Transverse colon (tissue), 4 donors: ENCODE measurements at regions not wholly inside any gene's neighbourhood (a gene's known extent, or its start where the extent isn't known, plus 50 kb on each side); places are given as distances from the start of the nearest gene placed in this dataset.

Source experiments
- DNase-seq: peaks from one replicate; pipeline ENCODE4 v3.0.0-alpha.2; 2019
- H3K27ac ChIP-seq, 4 donors: fragments of 200-600 bp; sonication (generic); 2 replicates each; pipeline ENCODE4 v1.5.1; 2016 to 2018; ENCODE audit warnings: inconsistent platforms in 4 of 4
- H3K27me3 ChIP-seq: fragments of 200-600 bp; sonication (generic); 2 replicates; pipeline ENCODE4 v1.5.1; 2017; ENCODE audit warnings: inconsistent platforms
- H3K36me3 ChIP-seq, 4 donors: fragments of 200-600 bp; sonication (generic); 2 replicates each; pipeline ENCODE4 v1.5.1; 2017 to 2019; ENCODE audit warnings: inconsistent platforms in 4 of 4
- H3K4me1 ChIP-seq, 4 donors: fragments of 200-600 bp; sonication (generic); 2 replicates each; pipeline ENCODE4 v1.5.1; 2017 to 2020; ENCODE audit warnings: inconsistent platforms in 4 of 4
- H3K4me3 ChIP-seq, 4 donors: fragments of 200-600 bp; sonication (generic); 1 replicate in 1 of 4; 2 replicates in 3 of 4; pipeline versions ENCODE4 v1.5.1 to v1.6.1; 2017 to 2019; ENCODE audit warnings: inconsistent platforms in 4 of 4
- H3K9me3 ChIP-seq, 2 donors: fragments of 200-600 bp; sonication (generic); 2 replicates each; pipeline ENCODE4 v1.5.1; 2017 to 2019; ENCODE audit warnings: inconsistent platforms in 2 of 2
- EP300 ChIP-seq: sonication (generic); formaldehyde crosslinking; IDR thresholded peaks from one replicate; pipeline ENCODE4 v1.6.1; 2017; ENCODE audit warnings: antibody characterized with exemption, low read depth
- POLR2A ChIP-seq: fragments of 450-650 bp; IDR thresholded peaks from one replicate; pipeline ENCODE4 v1.6.1; 2016; ENCODE audit warnings: antibody characterized with exemption, mild to moderate bottlenecking, moderate library complexity
- POLR2AphosphoS5 ChIP-seq, 3 donors: sonication (generic); formaldehyde crosslinking; IDR thresholded peaks; one replicate each; pipeline ENCODE4 v1.6.1; 2016; ENCODE audit warnings: antibody characterized with exemption in 3 of 3
- WGBS, 2 donors: methylation state at CpG; one replicate each; pipeline ENCODE4 v1.1.5; 2018; ENCODE audit warnings: low coverage in 1 of 2; 5-methylcytosine and 5-hydroxymethylcytosine counted together
- in situ Hi-C, 4 donors: fragments of 200-750 bp; cut with MboI; loops; one replicate each; pipeline versions ENCODE4 v1.15.0 to v1.15.1; 2017; ENCODE audit warnings: low sequenced_read_pairs in 3 of 4, low pct_ligation_motif_present in 1 of 4, low pct_unique_long_range_greater_than_20kb in 1 of 4
- intact Hi-C: fragments of 100-400 bp; cut with DNase I; formaldehyde crosslinking; loops from one replicate; pipeline ENCODE4 v1.15.1; 2023; ENCODE audit warnings: low total_unique reads
- TF ChIP-seq, protein P1 (sequence below), 5 experiments: fragments of 200-600 bp in 3 of 5; fragments of 450-650 bp in 2 of 5; sonication (generic) in 3 of 5; IDR thresholded peaks; 1 replicate in 2 of 5; 2 replicates in 3 of 5; pipeline ENCODE4 v1.5.1; 2016 to 2017; ENCODE audit warnings: antibody characterized with exemption in 5 of 5, inconsistent platforms in 3 of 5, mild to moderate bottlenecking in 2 of 5, moderate library complexity in 1 of 5

DNA sequence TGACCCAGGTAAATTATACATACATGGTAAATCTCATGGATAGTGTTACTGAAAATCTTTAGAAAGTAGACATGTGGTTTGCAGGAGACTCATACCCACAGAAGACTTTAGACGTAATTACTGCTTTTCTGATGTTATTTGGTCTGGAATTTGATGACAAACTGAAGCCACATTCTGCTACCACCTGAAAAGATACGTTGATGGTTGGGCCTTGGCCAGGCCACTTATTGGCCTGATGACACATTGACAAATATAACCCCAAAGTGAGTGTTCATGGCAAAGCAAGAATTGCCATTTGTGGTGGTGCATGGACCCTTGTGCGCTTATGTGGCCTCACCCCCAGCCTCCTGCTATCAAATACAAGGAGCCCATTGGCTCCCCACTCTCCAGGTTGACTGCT is 155.6 kb downstream of the METTL4 start:
- WGBS, 2 donors = 65% methylated on average over 3 of the region's 3 CpGs
- no peaks in the 10 kb centered on the region for H3K36me3 ChIP-seq

DNA sequence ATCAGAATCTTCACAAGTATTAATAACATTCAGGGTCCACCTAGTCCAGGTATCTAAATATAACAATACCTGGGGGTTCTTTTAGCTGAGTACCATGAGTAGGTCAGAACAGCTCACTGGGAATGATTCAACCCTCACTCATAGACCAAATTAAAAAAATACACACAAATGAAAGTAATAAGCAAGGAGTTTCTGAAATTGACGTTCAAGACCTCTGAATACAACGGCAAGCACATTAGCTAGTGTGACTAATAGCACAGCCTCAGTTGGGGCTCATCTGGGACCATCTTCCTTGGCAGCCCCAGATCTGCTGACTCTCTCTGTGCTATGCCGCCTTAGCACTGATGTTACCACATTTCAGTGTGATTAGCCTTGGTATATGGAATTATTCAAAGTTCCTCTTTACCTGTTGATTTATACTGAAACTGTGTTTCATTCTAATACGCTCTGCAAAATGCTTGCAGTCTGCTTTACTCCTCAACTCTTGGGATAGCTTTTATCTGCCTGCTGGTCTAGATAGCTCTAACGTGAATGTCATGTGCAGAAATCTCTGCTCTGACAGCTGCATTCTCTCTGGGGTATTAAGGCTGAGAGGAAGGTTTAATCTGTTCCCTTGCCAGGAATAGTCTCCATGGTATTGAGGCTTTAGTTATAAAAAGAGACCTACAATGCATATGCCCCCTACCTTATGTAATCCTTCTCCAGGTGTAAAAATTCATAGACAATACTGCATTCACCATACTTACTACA is 153.3 kb downstream of the METTL4 start:
- WGBS, 2 donors = 73 to 77% methylated on average over 3 to 5 of the region's 5 CpGs
- intact Hi-C loops (no loop called here), in situ Hi-C loops (no loop called here)
- Histone ChIP-seq H3K9me3 (no peaks in the 10 kb centered on the region), H3K27me3 (no peaks in the 10 kb centered on the region), H3K36me3 (no peaks in the 10 kb centered on the region), H3K4me3 (no peak overlapping the region), H3K27ac (no peak overlapping the region), H3K4me1 (no peaks in the 10 kb centered on the region)
- TF ChIP-seq, protein P1, sequence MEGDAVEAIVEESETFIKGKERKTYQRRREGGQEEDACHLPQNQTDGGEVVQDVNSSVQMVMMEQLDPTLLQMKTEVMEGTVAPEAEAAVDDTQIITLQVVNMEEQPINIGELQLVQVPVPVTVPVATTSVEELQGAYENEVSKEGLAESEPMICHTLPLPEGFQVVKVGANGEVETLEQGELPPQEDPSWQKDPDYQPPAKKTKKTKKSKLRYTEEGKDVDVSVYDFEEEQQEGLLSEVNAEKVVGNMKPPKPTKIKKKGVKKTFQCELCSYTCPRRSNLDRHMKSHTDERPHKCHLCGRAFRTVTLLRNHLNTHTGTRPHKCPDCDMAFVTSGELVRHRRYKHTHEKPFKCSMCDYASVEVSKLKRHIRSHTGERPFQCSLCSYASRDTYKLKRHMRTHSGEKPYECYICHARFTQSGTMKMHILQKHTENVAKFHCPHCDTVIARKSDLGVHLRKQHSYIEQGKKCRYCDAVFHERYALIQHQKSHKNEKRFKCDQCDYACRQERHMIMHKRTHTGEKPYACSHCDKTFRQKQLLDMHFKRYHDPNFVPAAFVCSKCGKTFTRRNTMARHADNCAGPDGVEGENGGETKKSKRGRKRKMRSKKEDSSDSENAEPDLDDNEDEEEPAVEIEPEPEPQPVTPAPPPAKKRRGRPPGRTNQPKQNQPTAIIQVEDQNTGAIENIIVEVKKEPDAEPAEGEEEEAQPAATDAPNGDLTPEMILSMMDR (IDR thresholded peaks at IDR 0.05) = no peak
- TF ChIP-seq POLR2A (no peak), POLR2AphosphoS5 (IDR thresholded peaks at IDR 0.05) (no peak), EP300 (no peak)
- no peak for DNase-seq

More for the DNA sequence above, 155.6 kb downstream of the METTL4 start:
- intact Hi-C loops = no loop called here
- no peak for DNase-seq
- H3K4me3 ChIP-seq = no peak overlapping the region
- in situ Hi-C loops = no loop called here
- H3K9me3 ChIP-seq = no peaks in the 10 kb centered on the region
- TF ChIP-seq, protein P1 (IDR thresholded peaks at IDR 0.05) = no peak
- TF ChIP-seq POLR2AphosphoS5 (IDR thresholded peaks at IDR 0.05) (no peak), POLR2A (no peak), EP300 (no peak)
- H3K27ac ChIP-seq = no peak overlapping the region
- no peaks in the 10 kb centered on the region for H3K27me3 ChIP-seq
- no peaks in the 10 kb centered on the region for H3K4me1 ChIP-seq

DNA sequence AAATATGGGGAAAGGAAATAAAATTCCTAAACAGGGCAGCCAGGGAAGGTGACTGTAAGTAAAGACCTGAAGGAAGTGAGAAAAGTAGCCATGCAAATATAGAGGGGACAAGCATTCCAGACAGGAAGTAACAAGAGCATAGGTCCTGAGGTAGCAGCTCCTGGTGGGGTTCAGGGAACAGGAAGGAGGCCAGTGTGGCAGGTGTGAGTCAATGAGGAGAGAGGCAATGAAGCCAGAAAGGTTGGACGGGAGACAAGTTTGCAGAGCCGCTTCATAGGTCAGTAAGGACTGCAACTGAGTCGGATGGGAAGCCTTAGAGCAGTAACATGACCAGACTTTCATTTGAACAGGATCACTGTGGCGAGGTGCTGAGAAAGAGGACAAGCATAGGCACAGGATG is 150.9 kb downstream of the METTL4 start:
- H3K4me3 ChIP-seq = no peak overlapping the region
- H3K27me3 ChIP-seq = no peaks in the 10 kb centered on the region
- no peak overlapping the region for H3K27ac ChIP-seq
- no peak for TF ChIP-seq EP300
- TF ChIP-seq, protein P1 (IDR thresholded peaks at IDR 0.05) = no peak
- no peak for TF ChIP-seq POLR2AphosphoS5 (IDR thresholded peaks at IDR 0.05)
- TF ChIP-seq POLR2A = no peak
- intact Hi-C loops = no loop called here
- no peak for DNase-seq
- WGBS, 2 donors = 38 to 78% methylated on average over 1 to 4 of the region's 4 CpGs
- H3K9me3 ChIP-seq = no peaks in the 10 kb centered on the region
- in situ Hi-C loops = no loop called here
- H3K4me1 ChIP-seq = no peaks in the 10 kb centered on the region
- no peaks in the 10 kb centered on the region for H3K36me3 ChIP-seq

DNA sequence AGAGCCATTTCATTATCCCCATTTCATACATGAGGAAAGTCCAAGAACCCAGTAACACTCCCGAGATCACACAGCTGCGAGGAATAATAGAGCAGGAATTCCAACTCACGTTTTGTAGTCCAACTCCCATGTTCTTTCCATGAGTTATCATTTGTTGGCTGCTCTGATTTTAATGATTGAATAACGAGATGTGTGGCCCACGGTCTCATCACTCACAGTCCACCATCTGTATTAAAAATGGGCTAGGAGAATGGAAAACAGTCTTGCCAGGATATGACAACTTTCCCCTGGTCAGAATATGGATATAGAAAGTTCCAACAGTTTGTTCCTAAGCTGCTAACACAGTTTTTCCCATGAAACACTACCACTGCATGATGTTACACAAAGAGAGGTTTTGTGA is 147.5 kb downstream of the METTL4 start:
- intact Hi-C loops = no loop called here
- TF ChIP-seq POLR2AphosphoS5 (IDR thresholded peaks at IDR 0.05) = no peak
- TF ChIP-seq, protein P1 (IDR thresholded peaks at IDR 0.05) = no peak
- no peak for TF ChIP-seq EP300
- TF ChIP-seq POLR2A = no peak
- Histone ChIP-seq H3K9me3 (no peaks in the 10 kb centered on the region), H3K27ac (no peak overlapping the region), H3K27me3 (no peaks in the 10 kb centered on the region), H3K4me3 (no peak overlapping the region), H3K36me3 (no peaks in the 10 kb centered on the region), H3K4me1 (no peaks in the 10 kb centered on the region)
- WGBS, 2 donors = 63 to 81% methylated on average over 5 of the region's 5 CpGs
- DNase-seq = no peak
- in situ Hi-C loops = no loop called here
